CD4-positive, alpha-beta T cell treated with Interleukin-17A for 1 hour (primary cell): ENCODE measurements at regions not wholly inside any gene's neighbourhood (a gene's known extent, or its start where the extent isn't known, plus 50 kb on each side); places are given as distances from the start of the nearest gene placed in this dataset.
"Not testable (repeated sequence)": the region's sequence is repeated elsewhere in the genome, so short reads cannot be mapped to it uniquely, and the experiment has no call there.

Experiments used
- DNase-seq: peaks from one replicate; pipeline ENCODE4 v3.0.0-alpha.2; 2020

GRCh38 chr7:97234494-97234893 is 117.0 kb downstream of the SDHAF3 start:
- not testable (repeated sequence) for DNase-seq

GRCh38 chr7:97246317-97246716 is 128.8 kb downstream of the SDHAF3 start:
- no peak for DNase-seq

GRCh38 chr7:97258187-97258586 is 140.7 kb downstream of the SDHAF3 start:
- not testable (repeated sequence) for DNase-seq

- DNase-seq, result no peak
These were observed 152.2 kb downstream of the SDHAF3 start for GRCh38 chr7:97269741-97270140.

- no peak for DNase-seq
These were observed 152.8 kb downstream of the SDHAF3 start for GRCh38 chr7:97270280-97270679.

GRCh38 chr7:97271619-97272018 is 154.1 kb downstream of the SDHAF3 start:
- no peak for DNase-seq

GRCh38 chr7:97272237-97272975 is 154.9 kb downstream of the SDHAF3 start:
- DNase-seq, result no peak

- DNase-seq, result no peak
These were observed 158.0 kb downstream of the SDHAF3 start for GRCh38 chr7:97275475-97275874.

- DNase-seq, result no peak
These were observed 163.5 kb downstream of the SDHAF3 start for GRCh38 chr7:97280950-97281349.

- DNase-seq, result no peak
These were observed 167.8 kb downstream of the SDHAF3 start for GRCh38 chr7:97285348-97285747.

GRCh38 chr7:97293031-97293430 is 175.5 kb downstream of the SDHAF3 start:
- no peak for DNase-seq

GRCh38 chr7:97298561-97298960 is 181.1 kb downstream of the SDHAF3 start:
- DNase-seq, result no peak

GRCh38 chr7:97305589-97305988 is 188.1 kb downstream of the SDHAF3 start:
- DNase-seq, result no peak

GRCh38 chr7:97307521-97308108 is 190.1 kb downstream of the SDHAF3 start:
- no peak for DNase-seq

- no peak for DNase-seq
These were observed 196.4 kb downstream of the SDHAF3 start for GRCh38 chr7:97313900-97314299.

GRCh38 chr7:97317575-97317974 is 200.1 kb downstream of the SDHAF3 start:
- DNase-seq, result no peak

- not testable (repeated sequence) for DNase-seq
These were observed 212.4 kb downstream of the SDHAF3 start for GRCh38 chr7:97329871-97330270.

- no peak for DNase-seq
These were observed 220.4 kb downstream of the SDHAF3 start for GRCh38 chr7:97337849-97338248.

GRCh38 chr7:97342512-97342911 is 225.0 kb downstream of the SDHAF3 start:
- no peak for DNase-seq

GRCh38 chr7:97346349-97346748 is 228.9 kb downstream of the SDHAF3 start:
- DNase-seq, result no peak

GRCh38 chr7:97351488-97351887 is 234.0 kb downstream of the SDHAF3 start:
- no peak for DNase-seq

GRCh38 chr7:97357459-97357858 is 240.0 kb downstream of the SDHAF3 start:
- no peak for DNase-seq

- no peak for DNase-seq
These were observed 255.4 kb downstream of the SDHAF3 start for GRCh38 chr7:97372882-97373281.

- no peak for DNase-seq
These were observed 256.2 kb downstream of the SDHAF3 start for GRCh38 chr7:97373736-97374135.

GRCh38 chr7:97377713-97378112 is 260.2 kb downstream of the SDHAF3 start:
- no peak for DNase-seq
